Smooth muscle cell (in vitro differentiated cells): ENCODE measurements at regions not wholly inside any gene's neighbourhood (a gene's known extent, or its start where the extent isn't known, plus 50 kb on each side); places are given as distances from the start of the nearest gene placed in this dataset.
"Not testable (repeated sequence)": the region's sequence is repeated elsewhere in the genome, so short reads cannot be mapped to it uniquely, and the experiment has no call there.

Experiments
- DNase-seq: peaks from one replicate; lab custom pipeline; 2025; ENCODE audit not compliant: unreplicated experiment; lab: John Stamatoyannopoulos, UW
- H2AFZ ChIP-seq: fragments of 200-600 bp; sonication (generic); 2 replicates; pipeline ENCODE4 v1.6.0; 2016; ENCODE audit warnings: antibody characterized with exemption, low read depth, mild to moderate bottlenecking
- H3F3A ChIP-seq: fragments of 200-600 bp; sonication (generic); 2 replicates; pipeline ENCODE4 v1.6.0; 2017; ENCODE audit warnings: antibody characterized with exemption, low read depth
- H3K27ac ChIP-seq: fragments of 200-600 bp; sonication (generic); 2 replicates; pipeline ENCODE4 v1.5.1; 2016; ENCODE audit warnings: low read depth, mild to moderate bottlenecking
- H3K27me3 ChIP-seq: fragments of 200-600 bp; sonication (generic); 2 replicates; pipeline ENCODE4 v1.6.1; 2016; ENCODE audit warnings: low read depth, mild to moderate bottlenecking
- H3K36me3 ChIP-seq: fragments of 200-600 bp; sonication (generic); 2 replicates; pipeline ENCODE4 v1.5.1; 2016; ENCODE audit warnings: low read depth
- H3K4me1 ChIP-seq: fragments of 200-600 bp; sonication (generic); 2 replicates; pipeline ENCODE4 v1.5.1; 2016; ENCODE audit warnings: low read depth
- H3K4me2 ChIP-seq: fragments of 200-600 bp; sonication (generic); 2 replicates; pipeline ENCODE4 v1.6.0; 2016; ENCODE audit warnings: mild to moderate bottlenecking
- H3K4me3 ChIP-seq: fragments of 200-600 bp; sonication (generic); 2 replicates; pipeline ENCODE4 v1.5.1; 2016; ENCODE audit warnings: mild to moderate bottlenecking
- H3K79me2 ChIP-seq: fragments of 200-600 bp; sonication (generic); 2 replicates; pipeline ENCODE4 v1.6.0; 2016; ENCODE audit warnings: low read depth, mild to moderate bottlenecking
- H3K9ac ChIP-seq: fragments of 200-600 bp; sonication (generic); 2 replicates; pipeline ENCODE4 v1.6.0; 2016; ENCODE audit warnings: low read depth
- H3K9me3 ChIP-seq: fragments of 200-600 bp; sonication (generic); replicated peaks from 2 replicates; pipeline ENCODE4 v1.5.1; 2016; ENCODE audit warnings: low read depth
- H4K20me1 ChIP-seq: fragments of 200-600 bp; sonication (generic); 2 replicates; pipeline ENCODE4 v1.6.0; 2016; ENCODE audit warnings: low read depth
- CTCF ChIP-seq: fragments of 200-600 bp; sonication (generic); IDR thresholded peaks from 2 replicates; pipeline ENCODE4 v1.5.1; 2017; ENCODE audit warnings: borderline replicate concordance, mild to moderate bottlenecking, antibody characterized with exemption; ENCODE audit not compliant: insufficient read depth, poor library complexity, severe bottlenecking
- WGBS: methylation state at CpG from one replicate; pipeline ENCODE4 v1.1.7; 2016; ENCODE audit warnings: low lambda C conversion rate; 5-methylcytosine and 5-hydroxymethylcytosine counted together

GRCh38 chr1:148254611-148255429 is 102.7 kb upstream of the NBPF11 start:
- H2AFZ ChIP-seq, H3K27me3 ChIP-seq, H3K4me1 ChIP-seq, H3K27ac ChIP-seq, H3K4me3 ChIP-seq, H3K4me2 ChIP-seq, H3F3A ChIP-seq, H3K9ac ChIP-seq, H3K36me3 ChIP-seq, H3K79me2 ChIP-seq, DNase-seq, H4K20me1 ChIP-seq, H3K9me3 ChIP-seq: not testable (repeated sequence)
- 54% methylated on average over 16 of the region's 16 CpGs for WGBS
- TF ChIP-seq CTCF: peak; percentile 58

- WGBS: 33% methylated on average over 2 of the region's 2 CpGs
- DNase-seq, H3K4me2 ChIP-seq: not testable (repeated sequence)
Observed at GRCh38 chr1:148253808-148254207, 101.7 kb upstream of the NBPF11 start.

GRCh38 chr1:148248798-148249197 is 96.7 kb upstream of the NBPF11 start:
- not testable (repeated sequence) for H3K27ac ChIP-seq, H4K20me1 ChIP-seq, H3F3A ChIP-seq, H3K4me2 ChIP-seq, H3K36me3 ChIP-seq, DNase-seq, H3K79me2 ChIP-seq, H3K4me3 ChIP-seq, H3K9ac ChIP-seq, H3K9me3 ChIP-seq, H3K4me1 ChIP-seq, H3K27me3 ChIP-seq, H2AFZ ChIP-seq
- WGBS: no CpG with 5 or more reads among the region's 2 CpGs

More at GRCh38 chr1:148253808-148254207, 101.7 kb upstream of the NBPF11 start:
- not testable (repeated sequence) for H3K36me3 ChIP-seq, H3K9ac ChIP-seq, H3K4me3 ChIP-seq, H3K4me1 ChIP-seq, H3K9me3 ChIP-seq, H3K27me3 ChIP-seq, H3K79me2 ChIP-seq, H3F3A ChIP-seq, H2AFZ ChIP-seq, H4K20me1 ChIP-seq, H3K27ac ChIP-seq

- 21% methylated on average over 36 of the region's 46 CpGs for WGBS
- not testable (repeated sequence) for H3K4me1 ChIP-seq, DNase-seq
Observed at GRCh38 chr1:148246258-148246861, 94.3 kb upstream of the NBPF11 start.

GRCh38 chr1:148245843-148246242 is 93.8 kb upstream of the NBPF11 start:
- H4K20me1 ChIP-seq, H3K9me3 ChIP-seq, H3K27me3 ChIP-seq, H3K79me2 ChIP-seq, H3K27ac ChIP-seq, H3K9ac ChIP-seq, H3F3A ChIP-seq, H3K36me3 ChIP-seq, H3K4me1 ChIP-seq, DNase-seq: not testable (repeated sequence)
- peak overlapping the region; percentile 40 for H3K4me3 ChIP-seq
- 7% methylated on average over 9 of the region's 25 CpGs for WGBS
- peak overlapping the region; percentile 76 for H3K4me2 ChIP-seq
- H2AFZ ChIP-seq: peak overlapping the region; percentile 77

More at GRCh38 chr1:148246258-148246861, 94.3 kb upstream of the NBPF11 start:
- H3K36me3 ChIP-seq, H3F3A ChIP-seq, H3K79me2 ChIP-seq, H3K27me3 ChIP-seq, H3K9me3 ChIP-seq, H4K20me1 ChIP-seq, H3K9ac ChIP-seq, H3K27ac ChIP-seq: not testable (repeated sequence)
- Histone ChIP-seq H3K4me2 (peak overlapping the region; percentile 76), H2AFZ (peak overlapping the region; percentile 77), H3K4me3 (peak overlapping the region; percentile 40)

- H3K4me3 ChIP-seq, H3F3A ChIP-seq, H3K79me2 ChIP-seq, H3K27me3 ChIP-seq, H3K9me3 ChIP-seq, H3K4me1 ChIP-seq, DNase-seq, H3K36me3 ChIP-seq, H4K20me1 ChIP-seq, H2AFZ ChIP-seq, H3K9ac ChIP-seq, H3K27ac ChIP-seq, H3K4me2 ChIP-seq: not testable (repeated sequence)
- no CpG with 5 or more reads among the region's 6 CpGs for WGBS
Observed at GRCh38 chr1:148245443-148245842, 93.4 kb upstream of the NBPF11 start.

- not testable (repeated sequence) for H3F3A ChIP-seq, H3K27ac ChIP-seq, H3K4me2 ChIP-seq, H3K79me2 ChIP-seq, DNase-seq, H3K27me3 ChIP-seq, H3K4me1 ChIP-seq, H3K9me3 ChIP-seq, H3K36me3 ChIP-seq, H3K4me3 ChIP-seq, H4K20me1 ChIP-seq, H3K9ac ChIP-seq, H2AFZ ChIP-seq
- 94% methylated on average over 6 of the region's 8 CpGs for WGBS
Observed at GRCh38 chr1:148233250-148233649, 81.2 kb upstream of the NBPF11 start.
